Activated CD4-positive, alpha-beta T cell treated with anti-CD3 and anti-CD28 coated beads for 24 hours (primary cell): ENCODE measurements at regions not wholly inside any gene's neighbourhood (a gene's known extent, or its start where the extent isn't known, plus 50 kb on each side); places are given as distances from the start of the nearest gene placed in this dataset.

Experiments
- DNase-seq, 2 donors: peaks; one replicate each; pipeline ENCODE4 v3.0.0-alpha.2; 2020; ENCODE audit warnings: low read depth in 2 of 2

GRCh38 chr12:61490526-61491498, 769.4 kb upstream of the USP15 start:
- DNase-seq = no peak

DNA sequence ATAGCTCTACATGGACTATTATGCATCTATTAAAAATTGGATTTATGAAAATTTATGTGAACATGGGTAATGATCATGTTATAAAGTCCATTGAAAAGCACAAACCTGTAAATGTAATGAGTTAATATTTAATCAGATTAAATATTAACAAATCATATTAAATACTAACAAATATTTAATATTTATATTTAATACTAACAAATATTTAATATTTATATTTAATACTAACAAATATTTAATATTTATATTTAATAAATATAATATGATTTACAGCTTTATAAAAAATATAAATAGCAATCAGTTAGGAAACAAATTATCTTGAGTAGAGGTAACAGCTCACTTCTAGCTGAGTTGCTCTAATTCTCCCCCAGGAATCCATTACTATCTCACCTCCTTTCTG, 758.0 kb upstream of the USP15 start:
- DNase-seq = no peak

GRCh38 chr12:61504396-61505080, 755.7 kb upstream of the USP15 start:
- DNase-seq = no peak

DNA sequence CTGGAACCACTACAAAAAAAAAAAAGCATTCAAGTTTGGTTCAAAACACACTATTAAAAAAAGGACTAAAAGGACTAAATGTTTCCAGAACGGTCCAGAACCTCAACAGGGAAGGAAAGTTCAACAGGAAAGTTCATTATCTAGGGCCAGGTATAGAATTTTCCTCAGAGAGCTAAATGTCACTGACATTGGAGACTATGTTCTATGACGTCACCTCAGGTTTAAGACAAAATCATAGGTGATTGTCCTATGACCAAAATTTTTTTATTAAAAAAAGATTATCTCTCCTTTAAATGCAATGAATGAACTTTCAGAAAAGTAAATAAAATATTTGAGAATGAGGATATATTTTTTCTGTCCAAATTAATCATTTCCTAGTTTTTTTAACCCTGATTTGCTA, 746.7 kb upstream of the USP15 start:
- DNase-seq = no peak

GRCh38 chr12:61514016-61514415, 746.2 kb upstream of the USP15 start:
- no peak for DNase-seq

GRCh38 chr12:61521258-61521657, 738.9 kb upstream of the USP15 start:
- no peak for DNase-seq

DNA sequence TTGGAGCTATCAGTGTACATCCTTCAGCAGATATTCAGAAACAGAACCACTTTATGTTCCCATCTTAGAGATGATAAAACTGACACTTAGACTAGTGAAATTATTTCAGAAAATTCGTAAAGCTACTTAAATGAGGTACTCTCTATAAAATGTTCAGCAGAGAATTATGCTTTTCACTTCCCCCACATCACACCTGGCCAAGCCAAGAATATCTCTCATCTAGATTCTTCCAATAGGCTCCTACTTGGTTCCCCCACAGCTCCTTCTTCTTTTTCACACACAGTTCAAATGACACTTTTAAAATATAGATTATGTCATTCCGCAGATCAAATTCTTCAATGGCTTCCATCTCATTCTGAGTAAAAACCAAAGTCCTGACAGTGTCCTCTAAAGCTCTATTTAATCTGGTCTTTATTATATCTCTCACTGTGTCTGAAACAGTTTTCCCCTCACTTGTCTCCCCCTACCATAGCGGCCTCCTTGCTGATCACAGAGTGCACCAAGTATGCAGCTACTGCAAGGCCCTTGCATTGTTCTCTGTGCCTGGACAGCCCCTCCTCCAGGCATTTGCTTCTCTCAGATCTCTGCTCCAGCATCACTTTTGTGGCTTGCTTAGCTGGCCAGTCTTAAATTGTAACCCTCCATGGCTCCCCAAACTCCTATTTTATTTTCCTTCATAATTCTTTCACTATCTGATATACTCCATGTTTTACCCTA, 736.8 kb upstream of the USP15 start:
- DNase-seq = no peak

- DNase-seq = no peak
These were observed 735.4 kb upstream of the USP15 start for GRCh38 chr12:61524851-61525250.

GRCh38 chr12:61525331-61525730, 734.9 kb upstream of the USP15 start:
- no peak for DNase-seq

DNA sequence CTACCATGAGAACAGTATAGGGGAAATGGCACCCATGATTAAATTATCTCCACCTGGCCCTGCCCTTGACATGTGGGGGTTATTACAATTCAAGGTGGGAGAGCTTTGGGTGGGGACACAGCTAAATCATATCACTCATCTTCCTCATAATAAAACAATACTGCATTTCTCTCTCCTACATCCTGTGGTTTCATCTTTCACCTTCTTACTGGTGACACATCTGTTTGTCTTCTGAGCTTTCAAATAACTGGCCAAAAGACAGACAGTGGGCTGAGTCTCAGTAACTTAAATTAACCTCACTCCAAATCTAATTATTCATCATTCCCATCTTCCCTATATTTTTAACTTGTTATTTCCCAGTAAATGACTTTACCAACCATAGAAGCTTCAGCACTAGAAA, 729.7 kb upstream of the USP15 start:
- no peak for DNase-seq

DNA sequence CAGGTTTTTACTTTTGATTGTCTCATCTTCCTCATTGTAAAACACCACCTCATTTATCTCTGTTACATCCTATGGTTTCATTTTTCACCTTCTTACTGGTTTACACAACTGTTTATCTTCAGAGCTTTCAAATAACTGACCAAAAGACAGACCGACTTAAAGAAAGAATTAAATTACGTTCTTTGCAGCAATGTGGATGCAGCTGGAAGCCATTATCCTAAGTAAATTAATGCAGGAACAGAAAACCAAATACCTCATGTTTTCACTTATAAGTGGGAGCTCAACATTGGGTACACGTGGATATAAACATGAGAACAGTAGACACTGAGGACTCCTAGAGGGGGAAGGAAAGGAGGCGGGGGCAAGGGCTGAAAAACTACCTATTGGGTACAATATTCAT, 729.0 kb upstream of the USP15 start:
- no peak for DNase-seq

GRCh38 chr12:61536117-61536516, 724.1 kb upstream of the USP15 start:
- DNase-seq = no peak

GRCh38 chr12:61536525-61536924, 723.7 kb upstream of the USP15 start:
- DNase-seq = no peak

- no peak for DNase-seq
These were observed 721.3 kb upstream of the USP15 start for GRCh38 chr12:61538951-61539350.

GRCh38 chr12:61542551-61542950, 717.7 kb upstream of the USP15 start:
- no peak for DNase-seq

GRCh38 chr12:61546296-61546695, 713.9 kb upstream of the USP15 start:
- DNase-seq = no peak

DNA sequence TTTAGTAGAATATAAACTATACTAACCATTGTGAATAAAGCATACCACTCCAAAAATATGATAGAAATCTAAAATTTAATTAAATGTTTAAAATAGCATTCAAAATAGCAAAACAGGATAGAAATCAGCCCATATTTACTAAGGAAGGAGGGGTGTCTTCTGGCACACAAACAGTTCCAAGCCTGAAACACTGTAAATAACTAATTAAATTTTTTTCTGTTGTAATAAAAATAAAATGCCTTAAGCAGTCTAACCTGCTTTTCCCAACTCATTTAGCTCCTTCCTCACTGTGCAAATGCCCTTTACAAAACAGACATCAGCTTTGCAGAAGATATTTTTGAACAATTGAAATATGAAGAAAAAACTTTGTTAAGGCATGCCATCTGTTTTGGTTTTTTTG, 707.1 kb upstream of the USP15 start:
- no peak for DNase-seq

- DNase-seq = no peak
These were observed 705.8 kb upstream of the USP15 start for GRCh38 chr12:61554268-61555008.

DNA sequence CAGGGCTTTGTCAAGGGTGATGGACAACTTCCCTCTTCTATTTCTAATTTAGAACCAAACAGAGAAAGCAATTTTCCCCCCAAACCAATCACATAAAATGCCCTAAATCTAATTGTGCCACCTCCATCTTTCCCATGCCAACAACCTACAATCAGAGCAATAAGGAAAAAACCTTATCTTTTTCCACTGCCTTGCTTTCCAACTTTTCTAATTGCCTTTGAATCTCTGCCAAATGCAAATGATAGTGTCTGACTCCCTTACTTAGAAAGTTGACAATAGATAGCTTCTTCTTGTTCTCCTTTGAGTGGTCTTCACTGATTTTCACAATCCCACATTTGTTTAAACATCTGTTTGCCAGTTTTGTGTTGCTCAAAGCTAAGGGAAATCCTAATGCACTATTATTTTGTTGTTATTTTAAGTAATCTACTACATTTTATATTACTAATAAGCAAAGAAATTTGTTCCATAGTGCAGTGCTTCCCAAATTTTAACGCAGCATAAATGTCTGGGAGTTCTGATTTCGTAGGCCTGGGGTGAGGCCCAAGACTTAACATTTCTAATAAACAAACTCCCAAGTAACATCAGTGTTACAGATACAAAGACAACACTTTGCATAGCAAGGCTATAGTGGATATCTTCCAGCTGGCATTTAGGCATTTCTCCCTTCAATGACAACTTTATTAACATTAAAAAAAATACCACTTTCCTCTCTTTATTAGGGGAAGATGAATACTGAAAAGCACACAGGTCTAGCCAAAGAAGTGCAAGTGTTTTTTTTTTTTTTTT, 696.3 kb upstream of the USP15 start:
- DNase-seq = no peak

- no peak for DNase-seq
These were observed 695.7 kb upstream of the USP15 start for GRCh38 chr12:61564466-61564865.

- DNase-seq = no peak
These were observed 694.0 kb upstream of the USP15 start for GRCh38 chr12:61566183-61566582.
